ENCODE measurements at regions not wholly inside any gene's neighbourhood (a gene's known extent, or its start where the extent isn't known, plus 50 kb on each side); places are given as distances from the start of the nearest gene placed in this dataset.

DNA sequence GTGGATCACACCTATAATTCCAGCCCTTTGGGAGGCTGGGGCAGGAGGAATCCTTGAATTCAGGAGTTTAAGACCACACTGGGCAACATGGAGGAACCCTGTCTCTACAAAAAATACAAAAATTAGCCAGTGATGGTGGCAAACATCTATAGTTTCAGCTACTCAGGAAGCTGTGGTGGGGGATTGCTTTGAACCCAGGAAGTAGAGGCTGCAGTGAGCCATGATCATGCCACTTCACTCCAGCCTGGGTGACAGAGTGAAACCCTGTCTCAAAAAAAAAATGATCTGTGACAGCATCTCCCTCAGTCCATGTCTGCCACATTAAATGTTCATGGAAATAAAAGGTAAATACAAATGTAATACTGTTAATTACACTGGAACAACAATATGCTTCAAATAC is 121.4 kb upstream of the COL5A2 start:
- TF ChIP-seq EZH2 (IDR thresholded peaks at IDR 0.05; ENCODE audit: borderline replicate concordance, insufficient read depth, low read depth, low read length, poor library complexity, severe bottlenecking) = no peak
- Histone ChIP-seq H3K9me3 (ENCODE audit: control extremely low read depth in 1 of 3, control insufficient read depth in 2 of 3, insufficient read depth in 1 of 3, low read length in 2 of 3) (no peaks in the 10 kb centered on the region), H3K27me3 (replicated peaks in 1 of 4; ENCODE audit: control extremely low read depth in 1 of 4, control insufficient read depth in 3 of 4, insufficient read depth in 4 of 4, low read length in 3 of 4) (no peaks in the 10 kb centered on the region), H3K4me1 (ENCODE audit: control insufficient read depth in 2 of 2, insufficient read depth in 2 of 2, low read length in 2 of 2) (no peaks in the 10 kb centered on the region), H2AFZ (ENCODE audit: insufficient read depth, low read depth, low read length, poor library complexity, severe bottlenecking) (no peak overlapping the region), H3K4me3 (ENCODE audit: control extremely low read depth in 1 of 5, extremely low read depth in 1 of 5, insufficient read depth in 1 of 5, low read depth in 2 of 5, low read length in 4 of 5) (no peak overlapping the region), H3K27ac (ENCODE audit: low read length in 2 of 2) (no peak overlapping the region), H3K36me3 (replicated peaks in 1 of 2; ENCODE audit: control extremely low read depth in 1 of 2, control insufficient read depth in 1 of 2, extremely low read depth in 1 of 2, insufficient read depth in 2 of 2, low read length in 1 of 2) (no peaks in the 10 kb centered on the region), H3K9ac (ENCODE audit: low read length) (no peak overlapping the region), H3K4me2 (replicated peaks; ENCODE audit: low read depth, low read length, poor library complexity, severe bottlenecking) (no peak overlapping the region), H3K79me2 (ENCODE audit: control insufficient read depth, insufficient read depth, low read length) (no peaks in the 10 kb centered on the region), H4K20me1 (ENCODE audit: control insufficient read depth, insufficient read depth, low read length, poor library complexity, severe bottlenecking) (no peaks in the 10 kb centered on the region)
- intact Hi-C loops (cut with micrococcal nuclease) = no loop called here
- H3K4me1 Mint-ChIP-seq = no peaks in the 10 kb centered on the region
- no peaks in the 10 kb centered on the region for H3K27me3 Mint-ChIP-seq
- ATAC-seq (ENCODE audit: low read depth) = no peak
- H3K4me3 Mint-ChIP-seq = no peak overlapping the region
- ChIA-PET POLR2A (no interaction called here), CTCF (no interaction called here)
- no peak for DNase-seq
- H3K27ac Mint-ChIP-seq = no peak overlapping the region
- no peaks in the 10 kb centered on the region for H3K9me3 Mint-ChIP-seq (ENCODE audit: insufficient read depth)

DNA sequence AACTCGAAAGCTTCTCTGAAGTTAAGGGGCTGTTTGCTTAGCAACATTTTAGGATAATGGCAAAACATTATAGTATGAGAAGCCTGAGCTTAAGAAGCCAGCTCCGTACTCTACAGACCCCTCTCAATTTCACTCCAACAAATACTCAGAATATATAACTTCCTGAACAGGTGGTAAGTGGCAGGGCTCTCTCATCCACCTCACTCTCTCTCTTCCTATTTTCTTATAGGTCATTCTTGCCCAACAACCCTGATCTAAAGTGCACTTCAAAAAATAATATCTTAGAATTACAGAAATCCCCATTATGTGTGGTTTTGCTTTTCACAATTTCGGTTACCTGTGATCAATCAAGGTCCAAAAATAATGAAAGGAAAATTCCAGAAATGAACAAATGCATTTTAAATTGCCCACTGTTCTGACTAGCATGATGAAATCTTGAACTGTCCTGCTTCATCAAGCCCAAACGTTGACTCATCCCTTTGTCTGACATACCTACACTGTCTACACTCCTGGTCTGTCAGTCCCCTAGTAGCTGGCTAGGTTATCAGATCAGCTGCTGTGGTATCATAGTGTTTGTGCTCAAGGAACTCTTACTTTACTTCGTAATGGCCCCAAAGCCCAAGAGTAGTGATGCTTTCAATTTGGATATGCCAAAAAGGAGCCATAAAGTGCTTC is 122.8 kb upstream of the COL5A2 start:
- Mint-ChIP-seq H3K9me3 (ENCODE audit: insufficient read depth) (no peaks in the 10 kb centered on the region), H3K4me1 (no peaks in the 10 kb centered on the region), H3K27ac (no peak overlapping the region), H3K27me3 (no peaks in the 10 kb centered on the region), H3K4me3 (no peak overlapping the region)
- 80% methylated on average over 2 of the region's 5 CpGs for WGBS (ENCODE audit: insufficient coverage)
- no peak for TF ChIP-seq EZH2 (IDR thresholded peaks at IDR 0.05; ENCODE audit: borderline replicate concordance, insufficient read depth, low read depth, low read length, poor library complexity, severe bottlenecking)
- TF ChIP-seq, protein P1, sequence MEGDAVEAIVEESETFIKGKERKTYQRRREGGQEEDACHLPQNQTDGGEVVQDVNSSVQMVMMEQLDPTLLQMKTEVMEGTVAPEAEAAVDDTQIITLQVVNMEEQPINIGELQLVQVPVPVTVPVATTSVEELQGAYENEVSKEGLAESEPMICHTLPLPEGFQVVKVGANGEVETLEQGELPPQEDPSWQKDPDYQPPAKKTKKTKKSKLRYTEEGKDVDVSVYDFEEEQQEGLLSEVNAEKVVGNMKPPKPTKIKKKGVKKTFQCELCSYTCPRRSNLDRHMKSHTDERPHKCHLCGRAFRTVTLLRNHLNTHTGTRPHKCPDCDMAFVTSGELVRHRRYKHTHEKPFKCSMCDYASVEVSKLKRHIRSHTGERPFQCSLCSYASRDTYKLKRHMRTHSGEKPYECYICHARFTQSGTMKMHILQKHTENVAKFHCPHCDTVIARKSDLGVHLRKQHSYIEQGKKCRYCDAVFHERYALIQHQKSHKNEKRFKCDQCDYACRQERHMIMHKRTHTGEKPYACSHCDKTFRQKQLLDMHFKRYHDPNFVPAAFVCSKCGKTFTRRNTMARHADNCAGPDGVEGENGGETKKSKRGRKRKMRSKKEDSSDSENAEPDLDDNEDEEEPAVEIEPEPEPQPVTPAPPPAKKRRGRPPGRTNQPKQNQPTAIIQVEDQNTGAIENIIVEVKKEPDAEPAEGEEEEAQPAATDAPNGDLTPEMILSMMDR (IDR thresholded peaks at IDR 0.05) = no peak
- no peaks in the 10 kb centered on the region for H3K79me2 ChIP-seq (ENCODE audit: control insufficient read depth, insufficient read depth, low read length)
- no peaks in the 10 kb centered on the region for H3K9me3 ChIP-seq (ENCODE audit: control extremely low read depth in 1 of 3, control insufficient read depth in 2 of 3, insufficient read depth in 1 of 3, low read length in 2 of 3)
- ATAC-seq (ENCODE audit: low read depth) = no peak
- ChIA-PET CTCF (no interaction called here), POLR2A (no interaction called here)
- DNase-seq = no peak
- H3K4me3 ChIP-seq (ENCODE audit: control extremely low read depth in 1 of 5, extremely low read depth in 1 of 5, insufficient read depth in 1 of 5, low read depth in 2 of 5, low read length in 4 of 5) = no peak overlapping the region
- no peak overlapping the region for H3K27ac ChIP-seq (ENCODE audit: low read length in 2 of 2)
- H3K4me1 ChIP-seq (ENCODE audit: control insufficient read depth in 2 of 2, insufficient read depth in 2 of 2, low read length in 2 of 2) = no peaks in the 10 kb centered on the region
- no peak overlapping the region for H3K4me2 ChIP-seq (replicated peaks; ENCODE audit: low read depth, low read length, poor library complexity, severe bottlenecking)
- no peaks in the 10 kb centered on the region for H4K20me1 ChIP-seq (ENCODE audit: control insufficient read depth, insufficient read depth, low read length, poor library complexity, severe bottlenecking)
- H2AFZ ChIP-seq (ENCODE audit: insufficient read depth, low read depth, low read length, poor library complexity, severe bottlenecking) = no peak overlapping the region
- no peaks in the 10 kb centered on the region for H3K36me3 ChIP-seq (replicated peaks in 1 of 2; ENCODE audit: control extremely low read depth in 1 of 2, control insufficient read depth in 1 of 2, extremely low read depth in 1 of 2, insufficient read depth in 2 of 2, low read length in 1 of 2)
- intact Hi-C loops (cut with micrococcal nuclease) = no loop called here
- H3K9ac ChIP-seq (ENCODE audit: low read length) = no peak overlapping the region
- no peaks in the 10 kb centered on the region for H3K27me3 ChIP-seq (replicated peaks in 1 of 4; ENCODE audit: control extremely low read depth in 1 of 4, control insufficient read depth in 3 of 4, insufficient read depth in 4 of 4, low read length in 3 of 4)
